K562 (cell line): ENCODE measurements at regions not wholly inside any gene's neighbourhood (a gene's known extent, or its start where the extent isn't known, plus 50 kb on each side); places are given as distances from the start of the nearest gene placed in this dataset.

Experiments
- ATAC-seq: fragments of 200-7000 bp; cut with Tn5 transposase; 3 replicates; pipeline ENCODE4 v1.9.1; 2020; ENCODE audit warnings: moderate library complexity
- BruUV-seq: library from RNA; stranded (reverse); fragments of 400-500 nt; replicated peaks from 2 replicates; lab custom pipeline; 2021; lab: Mats Ljungman, UMichigan
- CTCF ChIA-PET: fragments of 300-600 bp; formaldehyde crosslinking; extraction: SDS; loops from one replicate; lab custom pipeline; 2021; ENCODE audit warnings: low intra/inter-chr PET ratio; lab: Yijun Ruan, JAX
- POLR2A ChIA-PET: fragments of 300-600, 350-650 bp; sonication (Branson Sonifier 250); formaldehyde crosslinking; extraction: SDS; loops from one replicate; lab custom pipeline; 2021; ENCODE audit warnings: antibody characterized with exemption, inconsistent platforms; lab: Yijun Ruan, JAX
- DNase-seq, 4 experiments: peaks; one replicate each; pipeline versions ENCODE4 v3.0.0 to v3.0.0-alpha.2; 2011 to 2018; ENCODE audit warnings: low spot score in 3 of 4, mixed read lengths in 3 of 4; ENCODE audit errors: extremely low read depth in 1 of 4
- FAIRE-seq: peaks from 2 replicates; lab custom pipeline; 2011; peaks lifted over from hg19 to GRCh38; lab: Jason Lieb, UNC
- H2AFZ ChIP-seq: 2 replicates; pipeline ENCODE4 v1.6.0; 2011; ENCODE audit warnings: low read depth, low read length, control low read depth, inconsistent platforms
- H3K27ac ChIP-seq: fragments of 200-600 bp; 3 replicates; pipeline ENCODE4 v1.8.0; 2011; ENCODE audit warnings: low read depth, mild to moderate bottlenecking, control low read depth, inconsistent platforms, low read length, moderate library complexity, mixed read lengths; ENCODE audit errors: extremely low read depth
- H3K27me3 ChIP-seq, 2 experiments: fragments of 300-600 bp in 1 of 2; 2 replicates in 1 of 2; 3 replicates in 1 of 2; pipeline versions ENCODE4 v1.6.0 to v1.8.0; 2011; ENCODE audit warnings: inconsistent platforms in 2 of 2, low read length in 2 of 2, mild to moderate bottlenecking in 1 of 2, mixed read lengths in 1 of 2, moderate library complexity in 1 of 2; ENCODE audit not compliant: control insufficient read depth in 2 of 2, insufficient read depth in 2 of 2
- H3K36me3 ChIP-seq: fragments of 300-600 bp; 3 replicates; pipeline ENCODE4 v1.8.0; 2011; ENCODE audit warnings: mild to moderate bottlenecking, low read length, inconsistent platforms; ENCODE audit not compliant: control insufficient read depth, insufficient read depth
- H3K4me1 ChIP-seq, 2 experiments: fragments of 200-600 bp in 1 of 2; replicated peaks in 1 of 2; 2 replicates in 1 of 2; 3 replicates in 1 of 2; pipeline versions ENCODE4 v1.5.1 to v1.8.0; 2011; ENCODE audit warnings: inconsistent platforms in 2 of 2, low read length in 2 of 2, mild to moderate bottlenecking in 1 of 2, mixed read lengths in 1 of 2, moderate library complexity in 1 of 2; ENCODE audit not compliant: control insufficient read depth in 2 of 2, insufficient read depth in 2 of 2
- H3K4me2 ChIP-seq: 2 replicates; pipeline ENCODE4 v1.6.1; 2011; ENCODE audit warnings: low read length, control low read depth, inconsistent platforms, mixed read lengths; ENCODE audit not compliant: insufficient read depth
- H3K4me3 ChIP-seq: fragments of 200-600 bp; sonication (generic), shearing (Covaris generic); 2 replicates; pipeline ENCODE4 v1.5.1; 2016; ENCODE audit warnings: control low read depth, inconsistent platforms
- H3K79me2 ChIP-seq: fragments of 200-600 bp; 3 replicates; pipeline ENCODE4 v1.8.0; 2011; ENCODE audit warnings: low read length, inconsistent platforms; ENCODE audit not compliant: control insufficient read depth, insufficient read depth
- H3K9ac ChIP-seq, 2 experiments: 2 replicates each; pipeline versions ENCODE4 v1.6.0 to v1.6.1; 2011; ENCODE audit warnings: low read depth in 2 of 2, low read length in 2 of 2, control low read depth in 1 of 2, inconsistent platforms in 1 of 2, mild to moderate bottlenecking in 1 of 2, mixed read lengths in 1 of 2; ENCODE audit not compliant: insufficient read depth in 1 of 2
- H3K9me1 ChIP-seq: one replicate; pipeline ENCODE4 v1.6.0; 2011; ENCODE audit warnings: inconsistent platforms, mild to moderate bottlenecking, low read length, moderate library complexity; ENCODE audit not compliant: control insufficient read depth, insufficient read depth
- H3K9me3 ChIP-seq: replicated peaks from 2 replicates; pipeline ENCODE4 v1.5.1; 2011; ENCODE audit warnings: low read depth, low read length, inconsistent platforms; ENCODE audit not compliant: control insufficient read depth, insufficient read depth
- H4K20me1 ChIP-seq: replicated peaks from 2 replicates; pipeline ENCODE4 v1.6.1; 2011; ENCODE audit warnings: low read length, inconsistent platforms, mixed read lengths; ENCODE audit not compliant: control insufficient read depth, insufficient read depth
- BCL6 ChIP-seq: fragments of 250-450 bp; sonication (Bioruptor Pico); IDR thresholded peaks from 2 replicates; pipeline ENCODE4 v1.4.0; 2020
- BCOR ChIP-seq: fragments of 450-650 bp; IDR thresholded peaks from 2 replicates; pipeline ENCODE4 v1.6.1; 2016
- CHD4 ChIP-seq: fragments of 200-600 bp; sonication (generic); IDR thresholded peaks from 3 replicates; pipeline ENCODE4 v1.6.1; 2012; ENCODE audit warnings: low read depth, mild to moderate bottlenecking, mixed read lengths, low read length, inconsistent platforms; ENCODE audit not compliant: insufficient read depth, insufficient replicate concordance, poor library complexity, severe bottlenecking
- ELF4 ChIP-seq: fragments of 450-650 bp; formaldehyde crosslinking; IDR thresholded peaks from 2 replicates; pipeline ENCODE4 v1.4.0; 2022; ENCODE audit warnings: missing genetic modification characterization
- ETS2 ChIP-seq: IDR thresholded peaks from 2 replicates; pipeline ENCODE4 v1.6.1; 2016; ENCODE audit warnings: borderline replicate concordance, missing genetic modification characterization, mild to moderate bottlenecking, moderate library complexity, missing compliant biosample characterization; ENCODE audit not compliant: poor library complexity, severe bottlenecking
- PHF21A ChIP-seq: fragments of 450-650 bp; IDR thresholded peaks from 2 replicates; pipeline ENCODE4 v1.6.1; 2017; ENCODE audit warnings: low read depth, borderline replicate concordance
- PML ChIP-seq: IDR thresholded peaks from 2 replicates; pipeline ENCODE4 v1.6.1; 2012; ENCODE audit warnings: low read length, inconsistent platforms
- RBBP5 ChIP-seq: fragments of 200-600 bp; sonication (generic); IDR thresholded peaks from 2 replicates; pipeline ENCODE4 v1.6.1; 2012; ENCODE audit warnings: borderline replicate concordance, mild to moderate bottlenecking, low read length, control low read depth, inconsistent platforms; ENCODE audit not compliant: insufficient read depth, poor library complexity, severe bottlenecking
- TAF1 ChIP-seq: IDR thresholded peaks from 2 replicates; pipeline ENCODE4 v1.6.1; 2011; ENCODE audit warnings: mild to moderate bottlenecking, low read length, moderate library complexity; ENCODE audit not compliant: insufficient read depth, control insufficient read depth, severe bottlenecking; ENCODE audit errors: extremely low read depth
- TSC22D4 ChIP-seq: fragments of 450-650 bp; IDR thresholded peaks from 2 replicates; pipeline ENCODE4 v1.6.1; 2016; ENCODE audit warnings: missing genetic modification characterization, missing biosample characterization, control low read depth
- ZNF23 ChIP-seq: fragments of 250-450 bp; sonication (Bioruptor Pico); IDR thresholded peaks from 2 replicates; pipeline ENCODE4 v1.4.0; 2020; ENCODE audit warnings: mild to moderate bottlenecking
- ZNF695 ChIP-seq: fragments of 450-650 bp; formaldehyde crosslinking; IDR thresholded peaks from 2 replicates; pipeline ENCODE4 v1.4.0; 2020; ENCODE audit warnings: mild to moderate bottlenecking, moderate library complexity
- ZNF707 ChIP-seq: fragments of 250-450 bp; sonication (Bioruptor Pico); conservative IDR thresholded peaks from 2 replicates; pipeline ENCODE4 v1.8.0; 2022; ENCODE audit warnings: inconsistent platforms, mild to moderate bottlenecking, moderate library complexity
- WGBS: fragments of 100-300 bp; shearing (Covaris generic); methylation state at CpG from one replicate; pipeline ENCODE4 v1.1.6; 2016; ENCODE audit warnings: low coverage, mixed read lengths; ENCODE audit not compliant: insufficient coverage; ENCODE audit errors: missing lambda C conversion rate; 5-methylcytosine and 5-hydroxymethylcytosine counted together
- in situ Hi-C: fragments of 300-500 bp; cut with MboI; formaldehyde crosslinking; loops from 4 replicates; pipeline ENCODE4 v1.15.0; 2018; ENCODE audit warnings: inconsistent platforms, mixed read lengths
- intact Hi-C: fragments of 100-400 bp; cut with micrococcal nuclease; formaldehyde crosslinking; loops from 2 replicates; pipeline ENCODE4 v1.14.2; 2022
- TF ChIP-seq, protein P1 (sequence below): fragments of 450-650 bp; IDR thresholded peaks from 2 replicates; pipeline ENCODE4 v1.7.1; 2018; ENCODE audit warnings: mild to moderate bottlenecking, low read depth; ENCODE audit not compliant: partially characterized antibody

DNA sequence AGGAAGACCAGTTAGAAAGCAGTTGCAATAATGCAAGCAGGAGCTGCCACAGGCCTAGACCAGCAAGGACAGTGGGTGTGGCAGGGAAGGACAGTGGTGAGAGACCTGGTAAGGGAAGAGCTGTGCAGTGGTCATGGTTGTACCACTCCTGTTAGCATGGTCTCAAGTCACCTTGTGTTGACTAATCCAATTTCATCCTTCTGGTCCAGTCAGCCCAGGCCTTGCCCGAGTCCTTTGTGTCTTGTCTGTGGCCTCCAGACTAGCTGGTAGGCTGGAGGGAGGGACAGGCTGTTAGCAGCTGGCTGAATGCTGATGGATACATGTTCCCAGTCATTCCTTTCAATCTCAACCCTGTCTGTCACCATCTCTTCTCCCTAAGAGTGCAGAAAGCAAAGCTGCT lies 54.1 kb upstream of the BRD7 start:
- ATAC-seq = no peak
- H3K27ac ChIP-seq = no peak overlapping the region
- H2AFZ ChIP-seq = no peak overlapping the region
- no peak overlapping the region for H3K4me3 ChIP-seq
- BruUV-seq = no TSS peak
- TF ChIP-seq CHD4 (no peak), PHF21A (no peak), ZNF707 (CRISPR knock-in tag) (no peak), PML (no peak), ZNF695 (CRISPR knock-in tag) (no peak), BCL6 (CRISPR knock-in tag) (no peak), ZNF23 (CRISPR knock-in tag) (no peak), BCOR (no peak), ETS2 (no peak), TAF1 (no peak), TSC22D4 (tag) (no peak), RBBP5 (no peak), ELF4 (CRISPR knock-in tag) (no peak)
- TF ChIP-seq, protein P1, sequence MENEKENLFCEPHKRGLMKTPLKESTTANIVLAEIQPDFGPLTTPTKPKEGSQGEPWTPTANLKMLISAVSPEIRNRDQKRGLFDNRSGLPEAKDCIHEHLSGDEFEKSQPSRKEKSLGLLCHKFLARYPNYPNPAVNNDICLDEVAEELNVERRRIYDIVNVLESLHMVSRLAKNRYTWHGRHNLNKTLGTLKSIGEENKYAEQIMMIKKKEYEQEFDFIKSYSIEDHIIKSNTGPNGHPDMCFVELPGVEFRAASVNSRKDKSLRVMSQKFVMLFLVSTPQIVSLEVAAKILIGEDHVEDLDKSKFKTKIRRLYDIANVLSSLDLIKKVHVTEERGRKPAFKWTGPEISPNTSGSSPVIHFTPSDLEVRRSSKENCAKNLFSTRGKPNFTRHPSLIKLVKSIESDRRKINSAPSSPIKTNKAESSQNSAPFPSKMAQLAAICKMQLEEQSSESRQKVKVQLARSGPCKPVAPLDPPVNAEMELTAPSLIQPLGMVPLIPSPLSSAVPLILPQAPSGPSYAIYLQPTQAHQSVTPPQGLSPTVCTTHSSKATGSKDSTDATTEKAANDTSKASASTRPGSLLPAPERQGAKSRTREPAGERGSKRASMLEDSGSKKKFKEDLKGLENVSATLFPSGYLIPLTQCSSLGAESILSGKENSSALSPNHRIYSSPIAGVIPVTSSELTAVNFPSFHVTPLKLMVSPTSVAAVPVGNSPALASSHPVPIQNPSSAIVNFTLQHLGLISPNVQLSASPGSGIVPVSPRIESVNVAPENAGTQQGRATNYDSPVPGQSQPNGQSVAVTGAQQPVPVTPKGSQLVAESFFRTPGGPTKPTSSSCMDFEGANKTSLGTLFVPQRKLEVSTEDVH = no peak
- TF ChIP-seq, all 486 proteins: peak for 0
- intact Hi-C loops (no loop called here), in situ Hi-C loops (no loop called here)
- ChIA-PET POLR2A (no interaction called here), CTCF (no interaction called here)
- H3K9me1 ChIP-seq = no peaks in the 10 kb centered on the region
- no peak for DNase-seq
- H4K20me1 ChIP-seq = no peaks in the 10 kb centered on the region; the same call in 1 of the 2 replicates
- 0% methylated on average over 1 of the region's 1 CpG for WGBS
- no peak overlapping the region for H3K4me2 ChIP-seq
- H3K36me3 ChIP-seq = no peaks in the 10 kb centered on the region
- no peaks in the 10 kb centered on the region for H3K79me2 ChIP-seq
- peaks cover 2% of the 10 kb centered on the region for H3K9me3 ChIP-seq
- no peak overlapping the region for H3K9ac ChIP-seq
- H3K4me1 ChIP-seq = no peaks in the 10 kb centered on the region; a peak in 2 of 5 replicates
- no peak for FAIRE-seq
- H3K27me3 ChIP-seq = peaks cover 16 to 28% of the 10 kb centered on the region in 2 experiments; a peak in 4 of 5 replicates
